Non-pigmented ciliary epithelial cell (primary cell): ENCODE measurements at regions not wholly inside any gene's neighbourhood (a gene's known extent, or its start where the extent isn't known, plus 50 kb on each side); places are given as distances from the start of the nearest gene placed in this dataset.
"Not testable (repeated sequence)": the region's sequence is repeated elsewhere in the genome, so short reads cannot be mapped to it uniquely, and the experiment has no call there.

Experiments
- DNase-seq: peaks from one replicate; pipeline ENCODE4 v3.0.0-alpha.2; 2010; ENCODE audit warnings: low read depth

GRCh38 chr15:98524838-98525660 lies 123.3 kb upstream of the IGF1R start:
- no peak for DNase-seq

- no peak for DNase-seq
Observed at GRCh38 chr15:98525661-98526001, 122.7 kb upstream of the IGF1R start.

GRCh38 chr15:98526094-98526493 lies 122.2 kb upstream of the IGF1R start:
- no peak for DNase-seq

DNA sequence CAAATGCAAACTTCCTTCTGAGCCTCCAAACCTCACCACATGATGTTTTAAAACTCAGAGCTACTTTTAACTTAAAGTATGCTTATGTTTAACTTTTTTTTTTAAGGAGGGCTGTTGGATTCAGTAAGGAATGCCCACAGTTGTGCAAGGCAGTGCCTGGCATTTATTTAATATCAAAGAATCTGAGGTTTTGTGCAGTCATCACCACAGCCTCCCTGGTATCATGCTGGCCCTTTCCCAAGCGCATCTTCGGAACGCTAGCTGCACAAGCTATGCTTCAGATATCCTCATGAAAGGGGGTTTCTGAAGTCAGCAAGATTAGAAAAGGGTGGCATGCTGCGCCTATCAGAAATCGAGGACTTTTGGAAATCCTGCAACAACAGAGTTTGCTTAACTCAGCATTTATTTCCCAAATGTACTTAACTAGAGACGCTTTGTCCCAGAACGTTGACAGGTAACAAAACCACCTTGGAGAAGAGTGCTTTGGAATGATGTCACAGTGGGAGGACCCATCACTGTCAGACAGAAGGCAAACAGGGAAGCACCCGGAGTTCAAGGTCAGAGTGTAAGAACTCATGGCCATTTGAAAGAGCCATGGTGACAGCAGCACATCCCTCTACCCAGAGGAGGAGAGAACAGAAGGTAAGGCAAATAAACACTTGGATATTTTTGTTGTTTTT lies 120.2 kb upstream of the IGF1R start:
- no peak for DNase-seq

GRCh38 chr15:98529205-98530145 lies 118.9 kb upstream of the IGF1R start:
- DNase-seq, result no peak

GRCh38 chr15:98530570-98530969 lies 117.8 kb upstream of the IGF1R start:
- DNase-seq, result no peak

DNA sequence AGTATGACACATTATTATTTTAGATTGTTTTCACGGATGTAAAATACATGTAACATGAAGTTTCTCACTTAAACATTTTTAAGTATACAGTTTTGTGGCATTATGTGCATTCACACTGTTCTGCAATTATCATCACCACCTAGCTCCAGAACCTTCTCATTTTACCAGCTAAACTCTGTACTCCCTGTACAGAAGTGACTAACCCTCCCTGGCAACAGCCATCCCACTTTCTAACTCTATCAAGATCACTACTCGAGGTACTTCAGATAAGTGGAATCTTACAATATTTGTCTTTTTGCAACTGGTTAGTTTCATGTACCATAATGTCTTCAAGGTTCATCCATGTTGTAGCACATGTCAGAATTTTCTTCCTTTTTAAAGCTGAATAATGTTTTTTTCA lies 116.3 kb upstream of the IGF1R start:
- DNase-seq, result no peak

GRCh38 chr15:98536976-98537375 lies 111.4 kb upstream of the IGF1R start:
- DNase-seq, result no peak

- DNase-seq, result no peak
Observed at GRCh38 chr15:98537516-98538060, 110.8 kb upstream of the IGF1R start.

DNA sequence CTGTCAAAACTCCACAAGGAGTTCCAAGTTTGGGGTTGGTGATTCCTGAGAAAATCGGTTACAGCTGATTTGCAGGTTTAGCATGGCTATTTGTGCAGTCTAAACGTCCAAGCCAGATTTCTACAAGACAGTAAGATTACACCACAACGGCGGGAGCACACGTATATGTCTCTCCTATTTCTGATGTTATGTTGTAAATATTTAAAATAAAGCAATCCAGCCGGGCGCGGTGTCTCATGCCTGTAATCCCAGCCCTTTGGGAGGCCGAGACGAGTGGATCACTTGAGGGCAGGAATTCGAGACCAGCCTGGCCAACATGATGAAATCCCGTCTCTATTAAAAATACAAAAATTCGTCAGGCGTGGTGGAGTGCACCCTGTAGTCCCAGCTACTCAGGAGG lies 106.8 kb upstream of the IGF1R start:
- DNase-seq, result no peak

DNA sequence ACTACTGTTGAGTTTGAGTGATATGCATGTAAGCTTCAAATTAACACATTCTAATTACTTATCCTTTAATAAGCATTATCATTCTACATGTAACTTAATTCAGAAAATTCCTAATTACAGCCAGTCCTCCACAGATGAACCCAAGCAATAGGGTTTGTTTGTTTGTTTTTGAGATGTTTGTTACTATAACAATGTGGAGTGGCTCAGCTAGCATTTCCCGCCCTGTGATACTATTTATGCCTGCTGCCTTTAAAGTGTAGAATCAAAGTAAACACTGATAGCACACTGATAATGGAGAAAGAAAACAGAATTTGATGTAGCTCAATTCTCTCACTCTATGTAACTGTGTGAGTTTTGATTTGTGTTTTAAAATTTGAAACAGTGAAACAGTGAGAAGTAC lies 105.1 kb upstream of the IGF1R start:
- DNase-seq, result no peak

GRCh38 chr15:98546329-98546728 lies 102.0 kb upstream of the IGF1R start:
- DNase-seq, result no peak

DNA sequence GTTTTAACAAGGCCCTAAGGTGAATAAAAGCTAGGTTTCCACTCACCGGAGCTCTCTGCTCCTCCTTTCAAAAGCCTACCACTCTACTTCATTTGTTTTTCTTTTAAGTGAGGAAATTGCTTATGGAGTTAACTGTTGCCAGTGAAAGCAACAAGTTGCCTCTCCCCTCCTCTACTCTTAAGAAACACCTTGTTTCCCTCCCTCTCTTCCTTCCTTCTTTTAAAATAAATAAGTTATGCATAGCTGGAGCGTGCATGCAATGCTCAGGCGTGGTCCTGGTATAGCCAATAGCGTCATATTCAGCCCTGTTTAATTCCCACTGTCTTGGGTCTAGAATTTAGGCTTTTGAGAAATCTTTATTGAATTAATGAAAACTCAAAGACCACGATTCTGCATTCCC lies 101.1 kb upstream of the IGF1R start:
- DNase-seq, result no peak

DNA sequence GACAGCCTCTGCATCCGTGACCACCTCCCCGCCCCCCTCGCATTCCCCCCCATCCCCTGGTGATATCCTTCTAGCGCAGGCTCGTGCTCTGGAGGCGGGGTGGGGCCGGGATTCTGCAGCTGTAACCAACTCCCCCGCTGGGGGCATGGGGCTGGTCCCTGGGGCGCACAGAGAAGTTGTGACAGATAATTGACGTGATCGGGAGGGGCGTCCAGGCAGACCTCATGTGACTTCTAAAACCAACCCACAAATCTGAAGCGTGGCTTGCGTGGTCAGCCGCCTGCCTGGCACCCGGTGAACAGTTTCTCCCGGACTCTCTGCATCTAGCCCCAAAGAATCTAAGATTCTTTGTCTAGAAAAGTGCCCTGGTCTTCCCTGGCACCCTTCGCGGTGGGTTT lies 100.6 kb upstream of the IGF1R start:
- no peak for DNase-seq

GRCh38 chr15:98548139-98548971 lies 100.0 kb upstream of the IGF1R start:
- DNase-seq, result no peak

- DNase-seq, result no peak
Observed at GRCh38 chr15:98549003-98549402, 99.3 kb upstream of the IGF1R start.

GRCh38 chr15:98549741-98550140 lies 98.6 kb upstream of the IGF1R start:
- DNase-seq, result no peak

GRCh38 chr15:98550363-98550762 lies 98.0 kb upstream of the IGF1R start:
- not testable (repeated sequence) for DNase-seq

DNA sequence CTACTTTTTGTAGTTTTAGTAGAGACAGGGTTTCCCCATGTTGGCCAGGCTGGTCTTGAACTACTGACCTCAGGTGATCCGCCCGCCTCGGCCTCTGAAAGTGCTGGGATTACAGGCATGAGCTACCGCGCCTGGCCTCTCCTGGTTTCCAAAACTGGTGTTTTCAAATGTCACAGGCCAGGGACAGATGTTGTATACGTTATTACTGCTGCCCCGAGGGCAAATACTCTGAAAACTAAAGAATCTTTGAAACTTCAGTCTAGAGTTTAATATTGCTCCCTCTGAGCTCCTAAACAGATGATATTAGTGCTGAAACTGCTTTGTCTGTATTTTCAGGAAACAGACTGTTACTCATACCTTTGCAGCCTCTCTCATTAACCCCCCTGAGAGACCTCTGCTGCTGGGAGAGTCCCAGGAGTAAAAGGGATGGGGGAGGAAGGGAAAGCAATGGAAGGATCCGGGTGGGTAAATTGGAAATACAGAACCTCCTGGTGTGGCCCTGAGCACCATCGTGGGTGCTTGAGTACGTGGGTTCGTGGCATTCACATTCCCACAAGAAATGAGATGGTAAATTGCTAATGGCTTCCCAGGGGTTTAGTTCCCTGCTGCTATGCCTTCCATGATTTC lies 96.3 kb upstream of the IGF1R start:
- no peak for DNase-seq

DNA sequence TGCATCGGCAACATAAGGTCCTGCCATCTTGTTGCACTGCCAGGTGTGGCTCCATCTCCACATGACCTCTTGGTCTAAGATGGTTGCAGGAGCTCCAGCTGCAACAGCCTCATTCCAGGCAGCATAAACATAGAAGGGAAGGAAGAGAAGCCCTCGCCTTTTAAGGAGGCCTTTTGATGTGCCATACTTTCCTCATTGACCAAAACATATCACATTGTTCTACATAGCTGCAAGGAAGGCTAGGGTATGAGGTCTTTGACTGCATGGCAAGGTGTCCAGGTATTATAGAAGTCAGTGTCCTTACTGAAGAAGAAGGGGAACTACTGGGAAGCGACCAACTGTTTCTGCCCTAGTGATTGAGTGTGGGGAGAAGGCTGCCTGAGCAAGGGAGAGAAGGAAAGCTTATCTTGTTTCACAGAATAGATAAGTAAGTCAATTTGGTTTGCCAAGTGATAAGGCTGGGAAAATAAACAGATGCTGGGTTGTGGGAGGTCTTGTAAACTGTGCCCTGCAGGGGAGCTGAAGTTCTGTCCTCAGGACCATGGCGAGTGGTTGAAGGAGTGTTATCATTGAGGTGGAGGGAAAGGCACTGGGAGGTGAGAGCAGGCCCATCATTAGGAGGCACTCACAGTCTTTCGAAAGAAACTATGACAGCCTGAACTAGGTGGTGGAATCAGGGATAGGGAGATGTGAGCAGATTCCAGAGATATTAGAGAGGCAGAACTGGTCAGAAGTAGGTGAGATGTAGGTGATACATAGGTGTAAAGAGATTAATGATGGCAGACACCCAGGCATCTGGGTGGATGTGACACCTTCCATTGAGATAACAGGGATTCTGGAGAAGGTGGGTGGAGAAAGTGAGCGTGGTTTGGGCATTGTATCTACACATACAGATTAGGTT lies 93.8 kb upstream of the IGF1R start:
- no peak for DNase-seq
